ENCODE measurements at regions not wholly inside any gene's neighbourhood (a gene's known extent, or its start where the extent isn't known, plus 50 kb on each side); places are given as distances from the start of the nearest gene placed in this dataset.
"Not testable (repeated sequence)": the region's sequence is repeated elsewhere in the genome, so short reads cannot be mapped to it uniquely, and the experiment has no call there.

DNA sequence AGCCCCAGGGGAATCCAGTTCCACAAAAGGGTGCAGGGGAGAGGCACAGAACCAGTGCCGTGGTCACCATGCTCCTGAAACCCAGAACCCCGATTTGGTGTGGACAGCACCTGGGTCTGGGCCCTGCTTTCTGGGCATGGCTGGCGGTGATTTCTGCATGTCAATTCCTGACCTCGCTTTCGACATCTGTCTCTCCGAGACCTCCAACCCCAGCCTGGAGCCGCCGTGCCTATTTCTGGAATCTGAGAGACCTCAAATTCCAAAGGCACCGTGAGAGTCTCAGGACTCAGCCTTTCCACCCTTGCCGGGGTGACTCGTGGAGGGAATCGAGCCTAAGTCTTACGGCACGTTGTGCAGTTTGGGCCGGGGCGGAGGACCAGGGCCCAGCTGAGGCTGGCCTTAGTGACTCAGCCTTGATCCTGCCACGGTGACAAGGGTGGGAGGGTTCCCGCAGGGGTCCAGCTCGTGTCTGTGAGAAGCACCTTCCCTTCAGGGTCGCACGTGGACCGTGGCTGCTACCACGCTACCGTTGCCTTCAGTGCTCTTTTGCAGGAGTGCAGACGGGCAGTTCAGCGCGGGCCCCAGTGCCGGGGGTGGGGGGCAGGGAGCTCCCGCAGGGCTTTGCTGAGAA, 133.7 kb downstream of the PXDC1 start:
- no peak for DNase-seq

DNA sequence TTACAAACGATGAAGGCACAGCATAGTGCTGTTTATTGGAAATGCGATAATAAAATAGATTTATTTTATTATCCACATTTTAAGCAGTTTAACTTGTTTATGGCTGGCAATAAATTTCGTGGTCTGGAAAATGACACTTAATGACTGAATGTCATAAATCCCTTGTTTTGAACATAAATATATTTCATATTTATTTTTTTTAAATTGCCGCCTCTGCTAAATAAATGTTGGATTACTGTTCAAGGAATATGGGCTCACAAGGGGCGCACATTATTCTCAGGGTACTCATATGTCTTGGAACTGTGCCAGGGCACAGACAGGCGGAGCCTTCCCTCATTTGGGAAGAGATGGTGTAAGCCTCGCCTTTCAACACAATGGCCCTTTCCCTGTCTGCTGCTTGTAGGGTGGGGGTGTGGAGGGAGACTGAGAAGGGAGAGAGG, 134.3 kb downstream of the PXDC1 start:
- DNase-seq, result no peak

DNA sequence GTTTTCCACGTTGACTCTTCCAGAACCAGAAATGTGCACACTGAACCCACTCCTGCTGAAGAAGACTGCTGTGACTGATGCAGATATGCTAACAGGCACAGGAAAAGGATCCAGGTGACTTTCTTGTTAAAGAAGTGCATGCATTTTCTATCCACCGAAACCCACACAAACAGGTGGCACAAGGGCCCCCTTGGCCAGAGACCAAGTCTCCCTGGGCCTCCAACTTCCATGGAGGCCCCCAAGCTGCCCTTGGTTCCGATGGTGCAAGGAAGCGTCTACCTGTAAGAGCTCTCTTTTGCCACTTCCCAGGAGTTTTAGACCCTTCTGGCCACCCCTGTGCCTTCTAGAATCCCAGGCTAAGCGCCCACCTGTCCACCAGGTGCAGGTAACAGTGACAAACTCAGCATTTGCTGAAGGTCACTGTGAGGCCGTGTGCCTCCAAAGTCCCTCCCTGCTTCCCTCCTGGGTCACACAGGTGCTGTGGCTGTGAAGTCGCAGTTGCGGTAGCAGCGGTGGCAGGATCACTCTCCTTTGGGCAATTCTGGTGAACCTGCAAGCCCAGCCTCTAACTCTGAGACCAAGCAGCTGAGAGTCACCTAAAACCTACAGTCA, 134.8 kb downstream of the PXDC1 start:
- DNase-seq, result no peak

DNA sequence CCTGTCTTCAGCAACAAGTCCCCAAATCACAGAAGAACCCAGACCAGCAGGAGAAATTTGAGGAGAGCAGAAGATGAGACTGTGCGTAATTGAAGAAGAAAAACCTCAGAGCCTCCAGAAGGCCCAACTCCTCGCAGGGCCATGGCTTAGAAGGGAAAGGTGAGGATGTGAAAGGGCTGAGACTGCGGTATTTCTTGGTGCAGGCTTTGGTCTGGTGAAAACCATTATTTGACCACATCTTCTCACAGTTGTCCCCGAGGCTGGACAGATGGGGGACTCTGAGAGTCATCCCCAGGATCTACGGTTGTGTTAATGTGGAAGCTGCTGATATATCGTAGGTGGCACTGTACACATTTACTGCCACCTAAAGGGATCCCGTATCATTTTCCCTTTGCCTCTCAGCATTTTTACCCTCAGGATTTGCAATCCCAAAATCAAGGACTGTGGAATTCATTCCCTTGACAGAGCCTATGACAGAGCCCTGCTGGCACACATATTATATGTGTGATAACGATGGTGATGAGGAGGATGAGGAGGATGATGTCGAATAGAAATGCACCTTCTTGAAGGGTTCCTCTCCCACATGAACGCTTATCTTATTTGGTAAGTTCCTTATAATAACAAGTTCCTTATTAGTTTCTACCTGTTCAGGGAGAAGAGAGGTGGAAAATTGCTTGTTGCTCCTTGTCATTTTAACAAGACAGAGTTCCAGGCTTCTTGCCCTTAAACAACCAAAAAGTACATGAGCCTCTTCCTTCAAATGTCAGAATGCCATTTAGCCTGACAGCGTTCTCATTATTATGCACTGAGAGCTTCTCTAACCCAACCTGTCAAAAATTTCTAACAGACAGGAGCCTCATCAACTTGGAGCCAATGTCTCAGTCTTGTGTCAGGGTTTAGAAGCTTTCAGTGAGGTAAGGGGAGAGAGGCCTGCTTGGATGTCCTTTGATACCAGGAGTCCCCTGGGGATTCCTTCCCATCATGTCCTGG, 135.8 kb downstream of the PXDC1 start:
- DNase-seq, result no peak

DNA sequence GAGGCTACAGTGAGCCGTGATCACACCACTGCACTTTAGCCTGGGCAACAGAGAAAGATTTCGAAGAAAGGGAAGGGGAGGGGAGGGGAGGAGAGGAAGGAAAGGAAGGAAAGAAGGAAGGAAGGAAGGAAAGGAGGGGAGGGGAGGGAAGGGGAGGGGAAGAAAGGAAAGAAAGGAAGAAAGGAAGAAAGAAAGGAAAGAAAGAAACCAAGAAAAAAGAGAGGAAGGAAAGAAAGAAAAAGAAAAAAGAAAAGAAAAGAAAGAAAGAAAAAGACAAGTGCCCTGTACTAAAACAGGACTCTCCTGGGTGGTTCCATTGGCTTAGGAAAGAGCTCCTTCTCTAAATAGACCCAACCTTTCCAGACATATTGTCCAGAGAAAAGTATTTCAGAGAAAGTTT, 136.6 kb downstream of the PXDC1 start:
- DNase-seq, result no peak

DNA sequence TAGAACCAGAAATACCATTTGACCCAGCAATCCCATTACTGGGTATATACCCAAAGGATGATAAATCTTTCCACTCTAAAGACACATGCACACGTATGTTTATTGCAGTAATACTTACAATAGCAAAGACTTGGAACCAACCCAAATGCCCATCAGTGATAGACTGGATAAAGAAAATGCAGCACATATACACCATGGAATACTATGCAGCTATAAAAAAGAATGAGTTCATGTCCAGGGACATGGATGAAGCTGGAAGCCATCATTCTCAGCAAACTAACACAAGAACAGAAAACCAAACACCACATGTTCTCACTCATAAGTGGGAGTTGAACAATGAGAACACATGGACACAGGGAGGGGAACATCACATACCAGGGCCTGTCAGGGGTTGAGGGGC, 137.9 kb downstream of the PXDC1 start:
- DNase-seq, result not testable (repeated sequence)

DNA sequence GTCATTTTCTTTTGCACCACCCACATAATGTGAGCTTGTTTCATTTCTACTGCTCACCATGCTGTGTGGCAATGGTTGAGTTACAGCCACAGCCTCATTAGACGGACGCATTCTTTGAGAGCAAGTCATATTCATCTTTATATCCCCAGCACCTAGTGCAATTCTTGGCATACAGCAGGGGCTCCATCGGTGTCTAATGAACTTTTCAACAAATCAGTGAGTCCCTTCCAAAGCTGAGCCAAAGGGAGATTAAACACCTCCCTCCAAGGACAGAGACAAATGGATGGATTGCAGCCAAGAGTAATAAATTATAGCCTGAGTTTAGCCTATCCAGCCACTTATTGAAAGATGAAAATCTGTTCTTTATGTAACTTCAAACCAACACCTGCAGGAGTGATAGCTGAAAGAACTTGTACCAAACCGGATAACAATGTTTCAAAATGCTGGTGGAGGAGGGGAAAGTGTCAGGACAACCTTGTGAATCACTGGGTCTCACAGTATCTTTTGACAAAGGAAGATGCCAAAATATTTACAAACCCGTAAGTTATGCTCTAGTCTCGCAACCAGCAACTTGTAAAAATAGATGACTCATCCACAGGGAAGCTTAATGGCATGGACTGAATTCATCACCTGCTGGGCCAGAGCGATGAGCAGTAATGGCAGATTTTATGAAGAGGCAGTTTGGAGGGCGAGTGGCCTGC, 139.0 kb downstream of the PXDC1 start:
- peak in 1 of 2 experiments; percentile 72 for DNase-seq

DNA sequence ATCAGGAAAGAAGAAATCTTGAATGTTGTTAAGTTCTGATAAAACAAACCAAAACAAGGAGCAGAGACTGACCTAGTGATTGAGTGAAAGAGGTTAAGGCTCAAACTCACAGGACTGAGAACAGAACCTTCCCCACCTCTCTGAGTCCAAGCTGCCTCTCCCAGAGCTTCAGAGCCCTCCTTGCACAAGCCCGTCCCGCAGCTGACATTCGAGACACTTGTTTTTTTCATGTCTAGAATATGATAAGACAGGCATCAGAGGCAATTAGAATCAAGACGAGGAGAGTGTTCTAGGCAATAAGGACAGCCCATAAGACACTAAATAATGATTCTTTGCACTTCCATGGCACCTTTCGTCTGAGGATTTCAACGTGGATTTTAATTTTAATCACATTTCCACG, 140.6 kb downstream of the PXDC1 start:
- no peak for DNase-seq

DNA sequence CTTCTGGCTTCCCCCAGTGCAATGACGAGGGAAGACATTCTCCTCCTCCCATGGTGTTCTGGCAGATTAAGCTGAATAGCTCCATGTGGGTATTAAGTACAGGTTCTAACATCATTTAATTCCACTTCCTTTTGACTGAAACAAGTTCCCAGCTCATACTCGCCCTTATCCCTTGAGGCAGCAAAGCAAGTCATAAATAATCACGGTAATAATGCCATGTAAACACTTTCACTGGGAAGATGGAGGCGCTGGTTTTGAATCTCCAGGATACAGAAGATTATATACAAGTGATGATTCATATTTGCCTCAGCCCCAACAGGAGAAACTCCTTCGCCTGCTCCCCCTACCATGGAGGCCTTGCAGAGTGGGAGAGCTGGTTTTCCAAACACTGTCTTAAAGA, 141.3 kb downstream of the PXDC1 start:
- no peak for DNase-seq

DNA sequence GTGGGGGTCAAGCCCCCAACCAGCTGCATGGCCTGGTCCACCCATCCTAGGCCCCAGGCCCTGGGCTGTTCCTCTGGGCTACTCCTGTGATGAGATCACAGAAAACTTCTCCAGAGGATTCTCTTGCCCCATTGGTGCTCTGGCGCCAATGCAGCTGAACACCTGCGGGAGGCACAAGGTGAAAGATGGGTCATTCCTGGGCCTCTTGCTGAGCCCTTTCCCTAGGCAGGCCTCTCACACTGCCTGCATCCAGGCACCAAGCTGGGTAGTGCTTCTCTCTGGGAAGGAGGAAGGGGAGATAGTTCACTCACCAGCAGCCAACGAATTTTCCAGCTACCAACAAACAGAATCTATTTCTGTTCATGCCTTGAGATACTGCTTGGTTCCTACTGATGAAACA, 142.1 kb downstream of the PXDC1 start:
- no peak for DNase-seq

DNA sequence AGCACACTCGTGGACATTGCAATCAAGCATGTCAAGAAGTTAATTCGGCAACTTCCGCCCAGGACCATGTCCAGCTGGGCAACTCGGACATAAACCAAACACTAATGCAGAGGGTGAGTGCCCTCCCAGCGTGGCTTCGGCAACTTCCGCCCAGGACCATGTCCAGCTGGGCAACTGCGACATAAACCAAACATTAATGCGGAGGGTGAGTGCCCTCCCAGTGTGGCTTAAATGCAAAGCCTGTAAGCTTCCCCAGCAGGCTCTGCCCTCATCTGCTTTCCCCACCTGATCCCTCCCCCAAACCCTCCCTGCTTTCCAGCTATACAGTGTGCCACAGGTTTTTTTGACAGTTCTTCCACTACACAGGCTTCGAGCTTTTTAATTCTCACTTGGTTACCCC, 143.4 kb downstream of the PXDC1 start:
- DNase-seq, result no peak

DNA sequence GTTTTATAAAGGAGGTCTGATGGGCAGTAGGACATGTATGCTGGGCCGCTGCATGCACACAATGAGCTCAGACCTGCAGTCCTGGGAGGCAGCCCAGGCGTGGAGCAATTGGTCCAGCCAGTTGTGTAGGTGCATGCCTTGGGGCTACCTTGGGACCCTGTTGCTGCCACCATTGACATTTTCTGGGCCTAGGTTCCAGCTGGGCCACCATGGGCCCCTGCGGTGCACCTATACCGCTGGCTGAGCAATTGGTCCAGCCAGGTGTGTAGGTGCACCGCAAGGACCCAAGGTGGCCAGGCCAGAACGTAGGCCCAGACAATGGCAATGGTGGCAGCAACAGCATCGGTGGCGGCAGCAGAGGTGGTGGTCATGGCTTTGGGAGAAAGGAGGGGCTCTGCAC, 143.9 kb downstream of the PXDC1 start:
- DNase-seq, result no peak

DNA sequence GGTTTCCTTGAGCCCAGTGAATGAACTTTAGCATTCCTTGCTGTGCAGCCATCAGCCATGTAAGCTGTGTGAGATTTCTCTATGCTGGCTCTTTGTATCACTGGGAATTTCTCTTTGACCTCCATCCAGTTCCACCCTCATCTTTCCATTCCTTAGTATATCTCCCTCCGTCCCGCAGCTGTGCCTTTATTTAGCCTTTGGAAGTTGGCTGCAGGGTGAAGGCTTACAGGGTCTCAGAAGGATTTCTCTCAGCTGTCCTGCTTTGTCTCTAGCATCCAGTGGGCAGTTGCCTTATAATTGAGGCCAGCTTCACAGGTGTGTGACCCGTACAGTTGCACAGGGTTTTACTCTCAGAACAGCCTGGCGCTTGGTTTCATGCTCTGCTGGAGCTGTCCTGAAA, 144.3 kb downstream of the PXDC1 start:
- DNase-seq, result no peak

DNA sequence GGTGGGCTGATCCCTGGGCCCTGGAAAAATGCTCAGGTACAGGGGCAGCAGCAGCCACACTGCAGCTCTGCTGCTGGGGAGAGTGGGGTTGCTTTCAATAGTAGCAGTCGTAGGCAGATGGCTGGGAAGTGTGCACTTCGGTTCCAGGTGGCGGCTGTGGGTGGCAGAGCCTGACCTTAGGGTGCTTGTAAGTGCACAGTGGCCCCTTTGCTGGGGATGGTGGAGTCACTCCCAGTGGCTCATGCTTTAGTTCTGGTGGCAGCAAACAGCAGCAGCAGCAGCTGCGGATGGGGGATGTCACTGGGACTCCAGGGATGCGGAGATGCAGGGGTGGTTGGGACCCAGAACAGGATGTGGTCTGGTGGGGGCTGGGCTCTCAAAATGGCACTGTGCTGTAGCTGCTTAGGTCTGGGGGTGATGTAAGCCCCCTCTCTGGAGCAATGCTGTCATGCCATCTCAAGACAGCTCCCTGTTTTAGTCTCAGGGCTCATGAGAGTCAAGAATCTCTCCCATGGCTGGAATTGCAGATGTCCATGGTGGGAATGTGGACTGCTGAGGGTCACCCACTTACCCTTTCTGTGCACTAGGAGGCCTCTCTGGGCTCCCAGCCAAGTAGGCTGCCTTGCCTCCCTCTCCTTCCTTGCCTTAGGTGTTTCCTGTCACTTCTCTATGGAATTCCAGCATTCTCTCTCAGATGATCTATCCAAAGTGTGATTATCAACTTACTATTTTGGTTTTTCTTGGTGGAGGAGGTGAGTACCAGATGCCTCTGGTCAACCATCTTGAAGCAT, 146.7 kb upstream of the SLC22A23 start:
- DNase-seq, result no peak

DNA sequence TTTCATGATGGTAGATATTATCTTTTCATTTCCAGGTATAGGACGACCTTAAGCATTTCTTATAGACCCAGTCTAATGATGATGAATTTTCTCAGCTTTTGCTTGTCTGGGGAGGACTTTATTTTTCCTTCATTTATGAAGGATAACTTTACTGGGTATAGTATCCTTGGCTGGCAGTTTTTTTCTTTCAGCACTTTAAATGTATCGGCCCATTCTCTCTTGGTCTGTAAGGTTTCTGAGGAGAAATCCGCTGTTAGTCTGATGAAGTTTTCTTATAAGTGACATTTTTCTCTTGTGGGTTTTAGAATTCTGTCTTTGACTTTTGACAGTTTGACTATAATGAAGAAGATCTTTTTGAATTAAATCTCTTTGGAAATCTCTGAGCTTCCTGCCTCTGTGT, 144.7 kb upstream of the SLC22A23 start:
- DNase-seq, result no peak

DNA sequence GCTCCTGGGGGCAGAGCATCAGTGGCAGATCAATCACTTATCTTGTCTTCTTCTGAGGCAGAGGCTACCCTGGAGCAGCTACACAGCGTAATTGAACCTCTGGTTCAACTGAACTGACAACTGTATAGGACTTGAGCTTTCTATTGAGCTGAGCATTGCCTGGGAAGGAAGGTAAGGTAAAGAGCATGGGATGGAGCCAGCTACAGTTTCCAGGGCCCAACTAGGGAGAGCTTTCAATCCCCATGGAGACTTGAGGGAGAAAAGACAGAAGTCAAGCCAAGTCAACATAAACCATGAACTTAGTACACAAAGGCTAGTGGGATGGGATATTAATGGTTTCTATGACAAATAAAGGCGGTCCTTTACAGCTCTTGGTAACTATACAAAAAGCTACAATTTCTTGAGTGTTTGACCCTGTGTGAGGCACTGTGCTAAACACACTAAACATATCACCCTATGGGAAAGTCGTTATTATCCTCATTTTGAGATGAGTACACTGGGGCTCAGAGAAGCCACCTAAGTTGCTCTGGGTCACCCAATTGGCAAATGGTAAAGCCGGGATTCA, 140.7 kb upstream of the SLC22A23 start:
- DNase-seq, result no peak

DNA sequence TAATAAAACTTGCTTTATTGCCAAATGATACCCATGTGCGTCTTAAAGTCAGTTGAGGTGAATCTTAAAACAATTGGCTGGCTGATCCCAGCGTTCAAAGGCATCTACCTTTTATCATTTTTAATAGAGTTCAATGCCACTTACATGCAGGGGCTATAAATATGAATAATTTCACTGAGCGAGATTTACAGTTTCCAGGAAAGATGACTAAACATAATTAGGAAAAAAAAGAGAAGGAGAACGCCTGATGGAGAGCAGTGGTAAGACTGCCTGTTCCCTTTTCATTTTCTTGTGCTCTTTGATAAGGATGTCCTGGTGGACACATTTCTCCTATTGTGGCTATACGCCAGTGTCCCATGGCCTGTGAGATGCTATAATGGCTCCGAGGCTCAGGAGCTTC, 139.9 kb upstream of the SLC22A23 start:
- no peak for DNase-seq

DNA sequence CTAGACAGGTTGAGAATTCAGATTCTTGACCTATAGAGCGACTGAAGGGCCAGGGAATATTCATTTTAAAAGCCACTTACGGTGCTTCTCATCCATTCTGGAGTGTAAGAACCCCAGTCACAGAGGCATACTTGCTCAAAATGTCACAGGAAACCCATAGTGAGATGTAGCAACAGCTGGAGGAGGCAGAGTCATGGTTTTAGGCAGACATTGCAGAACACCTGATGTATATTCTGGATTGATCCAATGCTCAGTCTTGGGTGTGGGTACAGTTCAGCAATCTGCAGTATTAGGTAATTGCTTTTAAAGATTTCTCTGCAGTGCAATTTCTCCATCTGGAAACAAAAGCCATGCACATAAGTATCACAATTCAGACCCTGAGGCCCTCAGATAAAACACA, 137.4 kb upstream of the SLC22A23 start:
- DNase-seq, result no peak

DNA sequence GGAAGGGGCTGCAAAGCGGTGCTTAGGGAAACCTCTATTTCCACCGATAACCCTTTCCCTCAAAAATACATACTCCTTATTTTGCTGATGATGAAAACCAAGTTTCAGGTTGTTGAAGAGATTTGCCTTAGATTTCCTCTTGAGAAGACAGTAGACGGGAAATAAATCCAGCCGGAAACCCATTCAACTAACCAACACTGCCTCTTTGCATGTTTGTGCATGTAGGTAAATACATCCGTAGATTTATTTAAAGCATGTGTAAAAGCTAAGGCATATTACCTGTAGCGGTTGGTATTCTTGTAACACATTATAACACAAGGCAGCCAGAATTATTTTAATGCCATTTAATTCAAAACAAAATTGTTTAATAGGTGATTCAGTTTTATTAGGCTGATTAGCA, 136.3 kb upstream of the SLC22A23 start:
- no peak for DNase-seq

DNA sequence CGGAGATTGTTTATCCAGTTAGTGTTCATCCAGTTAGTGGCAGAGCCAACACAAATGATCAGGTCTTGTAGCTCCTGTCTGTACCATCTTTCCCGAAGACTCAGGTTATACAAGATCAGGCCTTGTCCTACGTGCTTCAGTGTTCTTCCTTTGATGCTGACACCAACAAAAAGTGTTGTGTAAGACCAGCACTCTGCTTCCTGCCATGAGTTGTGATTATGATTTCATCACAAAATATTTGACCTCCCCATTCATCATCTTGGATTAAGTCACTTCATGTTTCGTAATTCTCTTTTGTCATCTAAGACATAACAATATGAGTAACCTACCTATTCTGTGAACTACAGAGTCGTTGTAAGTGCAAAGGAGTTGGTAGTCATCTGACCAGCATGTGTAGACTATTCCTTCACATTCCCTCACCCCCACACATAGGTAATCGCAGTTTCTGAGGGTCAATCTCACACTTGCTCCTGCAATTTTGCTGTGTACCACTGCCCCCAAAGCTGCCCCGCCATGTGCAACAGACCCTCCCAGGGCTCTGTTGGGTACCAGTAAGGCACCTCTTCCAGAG, 135.6 kb upstream of the SLC22A23 start:
- no peak for DNase-seq

DNA sequence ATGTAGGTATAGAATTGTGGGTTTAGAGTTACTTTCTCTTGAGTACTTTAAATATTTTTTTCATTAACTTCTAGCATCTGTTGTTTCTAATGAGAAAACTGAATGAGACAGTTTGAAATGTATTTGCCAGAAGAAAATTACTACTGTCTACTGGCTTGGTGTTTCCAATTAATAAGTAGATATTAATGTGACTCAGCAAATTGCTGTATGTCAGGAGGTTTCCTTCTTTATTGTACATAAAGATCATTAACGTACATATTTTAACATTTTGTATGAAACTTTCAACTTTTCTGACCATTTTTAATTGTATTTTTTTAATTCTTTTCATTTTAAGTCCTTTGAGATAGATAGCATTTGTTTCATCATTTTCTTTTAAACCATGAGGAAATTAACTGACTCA, 135.1 kb upstream of the SLC22A23 start:
- no peak for DNase-seq

DNA sequence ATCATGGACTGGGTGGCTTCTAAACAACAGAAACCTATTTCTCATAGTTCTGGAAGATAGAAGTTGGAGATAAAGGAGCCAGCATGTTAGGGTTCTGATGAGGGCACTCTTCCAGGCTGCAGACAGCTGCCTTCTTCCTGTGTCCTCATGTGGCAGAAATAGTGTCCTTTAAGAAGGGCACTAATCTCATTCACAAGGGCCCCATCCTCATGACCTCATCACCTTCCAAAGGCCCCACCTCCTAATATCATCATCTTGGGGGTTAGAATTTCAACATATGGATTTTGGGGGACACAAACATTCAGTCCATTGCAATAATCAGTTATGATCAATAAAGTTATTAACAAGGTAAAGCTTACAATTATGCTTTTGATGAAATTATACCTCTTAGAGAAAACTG, 130.8 kb upstream of the SLC22A23 start:
- DNase-seq, result no peak
